Non-pigmented ciliary epithelial cell (primary cell): ENCODE measurements at regions not wholly inside any gene's neighbourhood (a gene's known extent, or its start where the extent isn't known, plus 50 kb on each side); places are given as distances from the start of the nearest gene placed in this dataset.

Experiments used
- DNase-seq: peaks from one replicate; pipeline ENCODE4 v3.0.0-alpha.2; 2010; ENCODE audit warnings: low read depth

DNA sequence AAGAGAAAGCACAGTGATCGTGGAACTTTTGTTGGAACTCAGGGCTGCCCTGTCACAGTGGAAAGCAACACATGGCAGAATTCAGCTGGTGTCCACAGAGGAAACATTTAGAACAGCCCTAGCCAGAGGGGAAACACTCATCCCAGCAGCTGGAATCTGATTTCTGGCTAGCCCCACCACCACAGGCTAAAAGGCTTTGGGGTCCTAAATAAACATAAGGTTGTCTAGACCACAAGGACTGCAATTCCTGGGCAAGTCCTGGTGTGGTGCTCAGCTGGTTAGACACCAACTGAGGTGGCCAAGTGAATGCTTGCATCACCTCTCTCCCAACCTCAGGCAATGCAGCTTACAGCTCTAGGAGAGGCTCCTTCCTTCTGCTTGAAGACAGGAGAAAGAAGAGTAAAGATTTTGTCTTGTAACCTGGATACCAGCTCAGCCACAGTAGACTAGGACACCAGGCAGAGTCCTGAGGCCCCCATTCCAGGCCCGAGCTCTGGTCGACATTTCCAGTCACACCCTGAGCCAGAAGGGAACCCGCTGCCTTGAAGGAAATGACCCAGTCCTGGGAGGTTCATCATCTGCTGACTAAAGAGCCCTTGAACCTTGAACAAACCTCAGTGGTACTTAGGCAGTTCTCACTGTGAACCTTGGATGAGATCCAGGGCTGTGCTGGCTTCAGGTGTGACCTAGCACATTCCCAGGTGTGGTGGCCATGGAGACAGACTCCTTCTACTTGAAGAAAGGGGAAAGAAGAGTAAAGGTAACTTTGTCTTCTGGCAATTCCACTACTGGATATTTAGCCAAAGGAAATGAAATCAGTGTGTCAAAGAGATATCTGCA, 85.4 kb upstream of the PLXNC1 start:
- no peak for DNase-seq

DNA sequence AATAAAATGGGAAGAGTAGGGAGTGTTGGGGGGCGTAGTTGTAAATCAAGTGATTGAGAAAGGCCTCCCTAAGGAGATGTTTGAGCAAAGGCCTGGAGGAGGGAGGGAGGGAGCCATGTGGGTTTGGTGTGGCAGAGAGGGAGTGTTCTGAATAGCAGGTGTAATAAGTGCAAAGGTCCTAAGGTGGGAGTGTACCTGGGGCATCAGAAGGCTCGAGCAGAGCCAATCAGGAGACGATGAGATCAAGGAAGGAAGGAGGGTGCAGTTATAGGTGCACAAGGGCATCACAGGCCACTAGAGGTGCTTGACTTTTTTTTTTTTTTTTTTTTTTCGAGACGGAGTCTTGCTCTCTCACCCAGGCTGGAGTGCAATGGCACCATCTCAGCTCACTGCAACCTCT, 77.9 kb upstream of the PLXNC1 start:
- DNase-seq: no peak

DNA sequence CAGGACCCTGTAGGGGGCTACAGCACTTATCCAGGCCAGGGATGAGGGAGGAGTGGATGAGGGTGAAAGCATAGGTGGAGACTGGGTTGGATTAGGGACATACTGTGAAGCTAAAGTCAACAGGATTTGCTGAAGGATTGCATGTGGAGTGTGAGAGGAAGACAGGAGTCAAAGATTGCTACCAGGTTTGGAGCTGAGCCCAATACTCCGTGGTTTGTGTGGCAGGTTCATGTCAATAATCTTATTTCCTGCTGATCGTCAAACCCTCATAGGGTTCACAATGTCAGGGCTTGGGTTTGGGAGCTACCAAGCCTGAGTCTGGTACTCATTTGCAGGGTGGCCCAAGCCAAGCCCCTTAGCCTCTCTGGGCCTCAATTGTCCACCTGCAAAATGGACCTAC, 77.1 kb upstream of the PLXNC1 start:
- no peak for DNase-seq

DNA sequence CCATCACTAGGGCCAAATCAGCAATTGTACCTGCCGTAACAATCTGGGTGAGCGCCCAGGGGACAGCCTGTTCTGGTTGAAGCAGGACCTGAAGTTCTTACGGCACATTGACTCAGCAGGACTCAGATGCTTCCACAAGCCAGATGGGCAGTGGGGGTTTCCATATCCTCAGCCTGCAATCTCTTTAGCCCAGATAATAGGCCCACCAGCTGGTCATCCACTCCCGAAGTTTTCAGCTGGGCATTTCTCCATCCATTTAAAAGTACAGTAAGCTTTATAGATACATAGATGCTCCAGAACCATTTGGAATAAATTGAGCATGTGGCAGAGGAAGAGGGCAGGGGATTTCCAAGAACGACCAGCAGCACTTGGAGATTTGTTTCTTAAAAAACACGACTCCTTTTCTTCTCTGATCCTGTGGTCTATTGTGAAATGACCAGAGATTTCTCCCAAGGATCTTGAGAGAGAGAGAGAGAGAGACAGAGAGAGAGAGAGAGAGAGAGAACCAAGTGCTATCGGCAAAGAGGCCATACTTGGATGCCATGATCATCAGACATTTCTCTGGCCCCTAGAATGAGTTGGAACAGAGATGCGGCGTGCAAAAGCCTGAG, 74.8 kb upstream of the PLXNC1 start:
- DNase-seq: no peak

DNA sequence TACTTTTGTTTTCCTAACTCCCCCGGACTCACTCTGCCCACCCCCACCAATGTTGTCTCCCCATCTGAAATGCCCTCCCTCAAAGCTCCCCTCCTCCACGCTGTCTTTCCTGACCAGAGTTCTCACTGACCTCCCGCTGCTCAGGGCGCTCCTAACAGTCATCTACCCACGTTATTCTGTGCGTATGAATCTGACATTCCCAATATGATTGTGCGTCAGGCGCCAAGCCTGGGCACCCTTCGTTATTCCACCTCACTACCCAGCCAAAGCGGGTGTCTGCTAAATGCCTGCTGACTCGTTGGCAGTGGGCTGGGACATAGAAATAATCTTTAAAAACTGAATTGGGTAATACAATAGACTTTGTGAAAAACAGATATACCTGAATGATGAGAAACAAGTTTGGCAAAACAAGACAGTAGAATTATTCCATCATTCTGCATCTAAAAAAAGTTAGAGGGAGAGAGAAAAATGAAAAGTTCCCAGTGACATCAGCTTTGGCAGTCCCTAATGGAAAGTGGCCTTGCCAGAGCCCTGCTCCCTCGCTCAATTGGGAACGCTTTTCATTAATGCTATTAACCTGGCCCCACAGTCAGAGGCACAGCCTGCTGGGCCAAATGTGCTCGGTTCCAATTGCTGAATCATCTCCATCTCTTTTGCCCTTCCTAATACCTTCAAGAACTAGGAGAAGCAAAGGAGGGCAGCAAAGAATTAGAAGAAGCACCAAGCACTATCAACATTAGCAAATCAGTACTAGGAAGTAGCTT, 74.0 kb upstream of the PLXNC1 start:
- no peak for DNase-seq

DNA sequence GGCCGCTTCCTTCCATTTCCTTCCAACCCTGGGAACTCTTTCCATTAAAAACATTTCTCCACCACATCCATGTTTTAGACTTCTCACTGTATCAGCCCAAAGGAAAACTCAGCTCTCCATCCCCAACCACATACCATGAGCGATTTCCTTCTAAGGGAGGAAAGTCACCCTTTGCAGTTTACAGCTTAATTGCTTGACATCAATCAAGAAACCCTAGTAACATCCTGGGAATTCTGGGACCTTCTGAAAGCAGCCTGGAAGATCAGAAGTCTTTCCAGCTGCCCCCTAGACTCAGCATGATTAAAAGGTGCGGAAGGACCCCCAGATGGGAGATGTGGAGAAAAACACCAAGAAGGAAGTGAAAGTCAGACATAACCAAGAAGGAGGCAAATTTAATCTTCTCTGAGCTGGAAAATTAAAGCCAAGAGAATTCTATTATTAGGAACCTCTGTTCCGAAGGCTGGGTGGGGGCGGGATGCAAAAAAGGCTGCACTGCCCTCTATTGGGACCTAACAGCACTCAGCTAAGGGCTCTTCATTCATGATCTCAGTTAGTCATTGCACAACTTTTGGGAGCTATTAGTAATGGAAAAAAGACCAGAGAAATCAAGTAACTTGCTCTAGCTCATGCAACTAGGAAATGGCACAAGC, 73.3 kb upstream of the PLXNC1 start:
- no peak for DNase-seq

DNA sequence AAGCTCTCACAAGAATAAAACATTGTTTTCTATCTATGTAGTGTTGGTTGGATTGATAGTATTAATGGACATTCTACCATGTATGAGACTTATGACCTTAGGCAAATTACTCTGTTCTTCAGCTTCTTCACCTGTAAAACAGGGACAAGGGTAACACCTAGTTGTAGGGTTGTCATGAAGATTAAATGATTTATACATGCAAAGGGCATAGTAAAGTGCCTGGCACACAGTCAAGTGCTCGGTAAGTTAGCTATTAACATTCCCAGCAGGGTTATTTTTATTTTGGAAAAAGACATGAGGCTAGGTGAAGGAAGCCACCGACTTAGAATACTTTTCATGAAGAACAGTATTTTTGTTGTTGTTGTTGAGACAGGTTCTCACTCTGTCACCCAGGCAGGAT, 71.2 kb upstream of the PLXNC1 start:
- no peak for DNase-seq

DNA sequence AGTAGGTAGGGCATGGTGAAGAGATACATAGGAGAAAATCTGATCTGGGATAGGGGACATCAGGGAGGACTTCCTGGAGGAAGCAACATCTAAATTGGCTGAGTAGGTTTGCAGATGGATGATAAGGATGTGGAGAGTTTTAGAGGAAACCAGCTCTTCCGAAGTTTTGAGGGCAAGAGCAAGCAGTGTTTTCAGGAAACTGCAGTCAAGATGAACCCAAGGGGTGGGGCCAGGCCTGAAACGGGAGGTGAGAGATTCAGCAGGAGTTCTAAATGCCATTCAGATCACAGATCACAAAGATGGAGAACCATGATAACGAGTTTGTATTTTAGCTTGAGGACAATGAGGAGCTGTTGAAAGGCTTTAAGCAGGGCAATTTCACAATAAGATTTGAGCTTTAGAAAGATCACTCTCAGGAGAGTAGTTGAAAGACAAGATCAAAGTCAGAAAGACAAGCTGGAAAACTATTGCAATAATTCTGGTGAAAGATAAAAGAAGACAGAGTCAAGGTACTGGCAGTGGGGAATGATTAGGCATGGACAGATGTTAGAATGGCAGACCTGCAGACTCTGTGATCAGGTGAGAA, 70.1 kb upstream of the PLXNC1 start:
- no peak for DNase-seq

DNA sequence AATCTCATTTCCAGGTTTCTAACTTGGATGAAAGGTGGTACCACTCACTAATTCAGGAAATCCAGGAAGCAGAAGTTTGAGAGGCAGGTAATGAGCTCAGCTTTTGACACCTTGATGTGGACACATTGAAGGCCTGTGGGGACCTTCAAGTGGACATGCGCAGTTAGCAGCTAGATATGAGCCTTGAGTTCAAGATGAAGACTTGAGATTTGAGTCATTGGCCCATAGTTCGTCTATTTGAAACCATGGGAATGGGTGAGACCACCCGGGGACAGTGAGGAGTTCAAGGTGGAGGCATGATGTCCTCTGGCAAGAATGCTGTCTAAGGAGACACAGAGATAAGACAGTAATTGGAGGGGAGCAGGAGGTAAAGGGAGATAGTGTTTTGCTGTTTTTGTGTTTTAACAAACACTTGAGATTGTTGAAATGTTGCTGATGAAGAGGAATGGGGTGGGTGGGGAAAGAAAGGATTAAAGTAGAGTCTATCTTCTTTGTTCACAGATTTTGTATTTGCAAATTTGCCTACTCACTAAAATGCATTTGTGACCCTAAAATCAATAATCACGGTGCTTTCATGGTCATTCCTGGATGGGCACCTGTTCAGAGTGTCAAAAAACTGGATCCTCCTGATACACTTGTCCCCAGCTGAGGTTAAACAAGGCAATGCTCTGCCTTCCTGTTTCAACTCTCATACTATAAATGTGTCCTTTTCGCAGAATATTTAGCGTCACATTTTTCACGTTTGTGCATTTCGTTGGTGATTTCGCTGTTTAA, 69.5 kb upstream of the PLXNC1 start:
- no peak for DNase-seq

DNA sequence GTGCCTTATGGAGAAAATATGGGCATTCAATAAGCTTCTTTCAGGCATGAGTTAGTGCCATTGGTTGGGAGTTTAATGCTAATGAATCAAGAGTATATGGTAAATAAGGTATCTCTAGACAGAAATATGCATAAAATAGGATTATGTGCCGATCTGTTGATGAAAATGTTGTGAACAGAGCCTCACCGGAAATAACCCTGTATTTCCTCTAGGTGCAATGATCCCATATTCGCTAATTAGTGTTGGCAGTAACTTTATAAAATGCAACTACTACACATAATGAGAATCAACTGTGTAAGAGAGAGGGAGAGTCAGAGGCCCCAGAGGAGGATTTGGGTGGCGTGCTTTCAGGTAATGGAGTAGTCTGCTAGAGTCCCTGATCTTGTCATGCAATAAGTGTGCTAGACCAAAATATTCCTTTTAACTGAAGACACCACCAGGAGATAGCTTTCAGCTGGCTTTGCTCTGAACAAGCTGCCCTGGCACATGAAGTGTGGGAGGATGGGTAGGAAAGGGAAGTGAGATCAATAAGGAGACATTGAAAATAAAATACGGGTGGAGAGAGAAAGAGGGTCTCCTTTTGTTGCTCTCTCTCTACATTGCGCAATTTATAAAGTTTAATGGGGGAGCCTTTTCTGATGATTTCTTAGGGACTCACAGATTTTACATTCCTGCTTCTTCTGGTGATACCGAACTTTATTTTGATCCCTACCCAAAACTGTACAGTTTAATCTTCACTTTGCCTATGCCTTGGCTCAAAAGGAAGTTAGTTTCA, 68.6 kb upstream of the PLXNC1 start:
- no peak for DNase-seq

DNA sequence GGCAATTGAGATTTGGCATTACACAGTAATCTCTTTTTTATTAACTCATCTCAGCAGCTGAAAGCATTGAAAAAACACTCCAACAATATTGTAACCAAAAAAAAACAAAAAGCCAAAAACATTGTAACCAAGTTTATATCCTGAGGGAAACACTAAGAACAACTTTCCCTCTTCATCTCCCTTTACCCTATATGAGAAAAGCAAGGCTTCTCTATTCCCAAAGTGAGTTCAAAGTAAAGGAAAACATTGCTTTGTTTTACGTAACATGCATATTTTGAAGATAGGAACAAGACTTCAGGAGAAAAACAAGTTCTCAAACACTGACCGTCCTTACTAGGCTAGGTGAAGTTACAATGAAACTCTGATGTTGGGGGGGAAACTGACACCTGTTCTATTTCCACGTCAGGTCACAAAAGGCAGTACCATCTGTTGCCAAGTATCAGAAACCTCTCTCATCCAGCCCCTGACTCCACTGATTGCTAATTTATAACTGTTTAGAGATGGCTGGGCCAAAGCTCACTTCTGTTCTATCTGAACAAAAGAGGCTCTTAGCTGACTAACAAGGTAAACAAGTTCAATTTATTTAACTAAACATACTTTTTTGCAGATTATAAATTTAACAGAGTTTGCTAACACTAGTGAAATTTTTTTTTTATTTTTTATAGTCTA, 67.9 kb upstream of the PLXNC1 start:
- no peak for DNase-seq

DNA sequence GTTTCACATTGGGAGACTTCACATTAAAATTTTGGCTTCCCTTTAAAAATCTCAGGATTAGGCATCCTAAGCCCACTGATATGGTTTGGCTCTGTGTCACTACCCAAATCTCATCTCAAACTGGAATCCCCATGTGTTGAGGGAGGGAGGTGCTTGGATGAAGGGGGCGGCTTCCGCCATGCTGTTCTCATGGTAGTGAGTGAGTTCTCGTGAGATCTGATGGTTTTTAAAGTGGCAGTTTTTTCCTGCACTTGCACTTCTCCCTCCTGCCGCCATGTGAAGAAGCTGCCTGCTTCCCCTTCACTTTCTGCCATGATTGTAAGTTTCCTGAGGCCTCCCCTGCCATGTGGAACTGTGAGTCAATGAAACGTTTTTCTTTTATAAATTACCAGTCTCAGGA, 65.7 kb upstream of the PLXNC1 start:
- DNase-seq: no peak

DNA sequence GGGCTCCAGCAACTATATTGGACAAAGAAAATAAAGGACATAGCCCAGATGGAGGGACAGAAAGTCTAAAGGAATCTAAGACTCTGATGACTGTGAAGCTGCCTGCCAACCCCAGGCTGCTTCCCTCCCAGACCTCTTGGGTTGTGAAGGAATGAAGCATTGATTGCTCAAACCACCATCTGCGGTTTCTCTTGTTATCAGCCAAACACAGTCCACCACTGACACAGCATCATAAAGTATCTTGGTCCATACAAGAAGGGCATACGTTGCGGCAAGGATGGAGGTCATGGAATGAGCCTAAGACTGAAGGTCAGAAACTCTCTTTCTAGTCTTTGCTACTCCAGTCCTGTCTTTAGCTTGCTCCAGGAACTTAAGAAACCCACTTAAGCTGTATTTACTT, 58.5 kb upstream of the PLXNC1 start:
- no peak for DNase-seq

DNA sequence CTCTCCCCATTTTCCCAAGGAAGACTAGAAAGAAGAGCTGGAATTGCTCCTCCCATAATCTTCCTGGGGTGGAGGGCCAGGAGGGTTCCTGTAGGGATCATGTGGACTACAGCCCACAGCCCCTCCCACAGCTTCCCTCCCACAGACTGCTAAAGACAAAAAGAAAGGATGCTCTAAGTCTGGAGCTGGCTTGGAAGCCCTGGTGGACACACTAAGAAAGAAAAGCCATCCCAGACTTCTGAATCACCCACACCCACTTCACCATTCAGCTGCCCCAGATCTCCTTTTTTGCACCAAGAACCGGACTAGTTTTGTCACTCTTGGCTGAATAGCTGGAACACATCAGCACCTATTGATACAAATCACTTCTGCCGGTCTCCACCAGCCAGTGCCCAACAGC, 56.8 kb upstream of the PLXNC1 start:
- no peak for DNase-seq

DNA sequence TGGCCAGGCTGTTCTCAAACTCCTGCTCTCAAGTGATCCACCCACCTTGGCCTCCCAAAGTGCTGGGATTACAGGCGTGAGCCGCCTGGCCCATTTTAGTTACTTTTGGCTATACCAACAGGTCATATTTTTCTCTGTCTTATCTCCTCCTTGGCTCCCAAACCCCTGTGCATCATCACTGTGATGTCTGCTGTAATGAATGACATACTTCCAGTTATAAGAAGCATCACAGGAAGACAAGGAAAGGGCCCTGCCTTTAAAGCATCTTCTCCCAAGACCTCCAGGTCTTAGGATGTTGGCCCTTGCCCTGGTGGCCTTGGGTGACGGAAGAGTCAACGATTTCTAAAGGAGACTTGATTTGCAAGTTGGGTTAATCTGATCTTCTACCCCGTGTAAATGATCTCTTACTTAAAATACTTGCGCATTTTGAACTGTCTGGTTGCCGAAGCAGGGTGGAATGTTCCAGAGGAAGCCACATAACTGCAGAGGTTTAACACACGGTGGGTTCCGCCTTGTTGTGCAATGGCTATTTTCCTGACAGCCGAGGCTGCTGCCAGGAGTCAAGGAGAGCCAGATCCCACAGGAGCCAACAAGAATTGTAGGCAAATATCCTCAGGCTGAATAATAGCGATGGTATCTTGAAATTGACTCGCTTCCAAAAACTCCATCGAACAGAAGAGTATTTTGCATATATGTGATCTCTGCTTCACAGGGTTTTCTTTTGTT, 55.7 kb upstream of the PLXNC1 start:
- no peak for DNase-seq

DNA sequence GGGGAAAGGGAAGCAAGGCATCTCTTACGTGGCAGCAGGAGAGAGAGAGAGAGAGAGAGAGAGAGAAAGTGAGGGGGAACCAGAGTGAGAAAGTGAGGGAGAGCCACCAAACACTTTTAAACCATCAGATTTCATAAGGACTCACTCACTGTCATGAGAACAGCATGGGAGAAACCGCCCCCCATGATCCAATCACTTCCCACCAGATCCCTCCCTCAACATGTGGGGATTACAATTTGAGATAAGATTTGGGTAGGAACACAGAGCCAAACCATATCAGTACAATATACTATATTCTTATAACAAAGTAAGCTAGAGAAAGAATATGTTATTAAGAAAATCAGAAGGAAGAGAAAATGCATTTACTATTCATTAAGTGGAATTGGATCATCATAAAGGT, 53.7 kb upstream of the PLXNC1 start:
- DNase-seq: no peak

DNA sequence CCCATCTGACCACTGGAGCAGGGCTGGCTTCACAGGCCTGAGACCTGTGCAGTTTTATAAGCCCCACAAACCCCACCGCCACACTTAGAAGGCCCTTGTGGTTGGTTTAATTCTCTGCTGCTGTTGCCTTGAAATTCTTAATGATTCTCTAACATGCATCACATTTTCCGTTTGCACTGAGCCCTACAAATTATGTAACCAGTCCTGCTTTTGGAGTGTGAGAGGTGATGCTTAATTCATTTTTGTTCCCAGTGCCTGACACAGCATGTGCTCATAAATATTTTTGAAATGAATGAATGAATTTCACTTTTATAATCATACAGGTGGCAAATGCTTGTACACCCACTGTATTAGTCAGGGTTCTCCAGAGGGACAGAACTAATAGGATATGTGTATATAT, 52.8 kb upstream of the PLXNC1 start:
- no peak for DNase-seq

DNA sequence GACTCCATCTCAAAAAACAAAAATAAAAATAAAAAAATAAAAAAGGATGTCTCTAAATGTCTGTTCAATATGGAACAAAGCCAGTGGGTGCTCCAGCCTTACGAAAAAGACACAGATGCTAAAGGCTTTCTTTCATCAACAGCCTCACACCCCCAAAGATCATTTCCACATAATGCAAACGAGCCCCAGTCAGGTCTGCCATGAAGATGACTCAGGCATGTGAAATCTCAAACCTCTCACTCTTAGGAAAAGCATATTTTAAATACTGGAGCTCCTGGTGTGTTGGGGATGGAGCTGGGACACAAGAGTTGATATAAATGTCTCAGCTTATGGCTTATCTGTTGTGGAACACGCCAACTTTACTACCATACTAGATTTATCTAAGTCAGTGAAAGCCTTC, 49.9 kb upstream of the PLXNC1 start:
- DNase-seq: no peak
